Fibroblast of mammary gland (primary cell): ENCODE measurements at regions not wholly inside any gene's neighbourhood (a gene's known extent, or its start where the extent isn't known, plus 50 kb on each side); places are given as distances from the start of the nearest gene placed in this dataset.

Source experiments
- DNase-seq: peaks from one replicate; pipeline ENCODE4 v3.0.0-alpha.2; 2010; ENCODE audit warnings: low read depth
- H3K4me3 ChIP-seq: 2 replicates; pipeline ENCODE4 v1.5.1; 2011; ENCODE audit warnings: low read depth, mild to moderate bottlenecking, low read length, moderate library complexity; ENCODE audit not compliant: control insufficient read depth
- CTCF ChIP-seq: conservative IDR thresholded peaks from 2 replicates; pipeline ENCODE4 v1.5.1; 2011; ENCODE audit warnings: low read depth, low read length, inconsistent platforms; ENCODE audit not compliant: control insufficient read depth, insufficient read depth

GRCh38 chr17:22503322-22503899, 811.1 kb downstream of the KCNJ18 start:
- no peak for TF ChIP-seq CTCF
- H3K4me3 ChIP-seq, result no peak overlapping the region

GRCh38 chr17:22505660-22506059, 813.3 kb downstream of the KCNJ18 start:
- no peak for DNase-seq
- no peak overlapping the region for H3K4me3 ChIP-seq
- no peak for TF ChIP-seq CTCF

More at GRCh38 chr17:22503322-22503899, 811.1 kb downstream of the KCNJ18 start:
- no peak for DNase-seq

GRCh38 chr17:22506231-22506630, 813.9 kb downstream of the KCNJ18 start:
- H3K4me3 ChIP-seq, result no peak overlapping the region
- TF ChIP-seq CTCF, result no peak
- DNase-seq, result no peak

- TF ChIP-seq CTCF, result no peak
- H3K4me3 ChIP-seq, result no peak overlapping the region
- DNase-seq, result no peak
Measured at GRCh38 chr17:22506861-22507260, 814.5 kb downstream of the KCNJ18 start.

GRCh38 chr17:22507823-22508222, 815.5 kb downstream of the KCNJ18 start:
- TF ChIP-seq CTCF, result no peak
- no peak for DNase-seq
- no peak overlapping the region for H3K4me3 ChIP-seq

- no peak for DNase-seq
- TF ChIP-seq CTCF, result no peak
- H3K4me3 ChIP-seq, result no peak overlapping the region
Measured at GRCh38 chr17:22510504-22510903, 818.2 kb downstream of the KCNJ18 start.

GRCh38 chr17:22511431-22511830, 819.1 kb downstream of the KCNJ18 start:
- DNase-seq, result no peak
- TF ChIP-seq CTCF, result no peak

More at GRCh38 chr17:22511431-22511830, 819.1 kb downstream of the KCNJ18 start:
- H3K4me3 ChIP-seq, result no peak overlapping the region
